Uterus (tissue), 3 donors: ENCODE measurements at regions not wholly inside any gene's neighbourhood (a gene's known extent, or its start where the extent isn't known, plus 50 kb on each side); places are given as distances from the start of the nearest gene placed in this dataset.

Source experiments
- DNase-seq, 2 donors: peaks; one replicate each; pipeline ENCODE4 v3.0.0-alpha.2; 2019 to 2020
- H3K27ac ChIP-seq, 2 donors: fragments of 200-600 bp; sonication (generic); 1 replicate in 1 of 2; 2 replicates in 1 of 2; pipeline ENCODE4 v1.5.1; 2016 to 2018
- H3K27me3 ChIP-seq, 2 donors: fragments of 200-600 bp; sonication (generic); one replicate each; pipeline ENCODE4 v1.5.1; 2018 to 2019; ENCODE audit warnings: control low read depth in 1 of 2
- H3K36me3 ChIP-seq, 2 donors: fragments of 200-600 bp; sonication (generic); one replicate each; pipeline ENCODE4 v1.5.1; 2019; ENCODE audit warnings: control low read depth in 1 of 2
- H3K4me1 ChIP-seq, 2 donors: fragments of 200-600 bp; sonication (generic); one replicate each; pipeline ENCODE4 v1.5.1; 2018 to 2019; ENCODE audit warnings: control low read depth in 1 of 2
- H3K4me3 ChIP-seq, 2 donors: fragments of 200-600 bp; sonication (generic); 1 replicate in 1 of 2; 2 replicates in 1 of 2; pipeline ENCODE4 v1.5.1; 2018 to 2019; ENCODE audit warnings: mild to moderate bottlenecking in 1 of 2
- H3K9me3 ChIP-seq, 2 donors: fragments of 200-600 bp; sonication (generic); one replicate each; pipeline ENCODE4 v1.5.1; 2019; ENCODE audit warnings: control low read depth in 1 of 2
- CTCF ChIP-seq, 4 experiments: fragments of 200-600 bp in 2 of 4; fragments of 450-650 bp in 2 of 4; sonication (generic) in 2 of 4; IDR thresholded peaks; one replicate each; pipeline ENCODE4 v1.5.1; 2016 to 2019; ENCODE audit warnings: antibody characterized with exemption in 4 of 4, mild to moderate bottlenecking in 2 of 4, moderate library complexity in 1 of 4
- POLR2A ChIP-seq, 2 donors: fragments of 450-650 bp; IDR thresholded peaks; one replicate each; pipeline ENCODE4 v1.6.1; 2016; ENCODE audit warnings: antibody characterized with exemption in 2 of 2, mild to moderate bottlenecking in 1 of 2, moderate library complexity in 1 of 2
- intact Hi-C: fragments of 100-400 bp; cut with DNase I; formaldehyde crosslinking; loops from one replicate; pipeline ENCODE4 v1.15.1; 2023; ENCODE audit warnings: low total_unique reads
- donor health status: DM: yes; HTN: yes; CAD: no.

- intact Hi-C loops, result no loop called here
- no peaks in the 10 kb centered on the region for H3K36me3 ChIP-seq
- no peak overlapping the region for H3K27ac ChIP-seq
- no peak overlapping the region for H3K4me3 ChIP-seq
- TF ChIP-seq POLR2A (IDR thresholded peaks at IDR 0.05), result no peak
- no peak for TF ChIP-seq CTCF (IDR thresholded peaks at IDR 0.05)
- no peak for DNase-seq
- H3K4me1 ChIP-seq, result no peaks in the 10 kb centered on the region
- no peaks in the 10 kb centered on the region for H3K9me3 ChIP-seq
- no peaks in the 10 kb centered on the region for H3K27me3 ChIP-seq
Observed at GRCh38 chrX:129145385-129145784, 377.9 kb downstream of the SMARCA1 start.

- H3K36me3 ChIP-seq, result no peaks in the 10 kb centered on the region
- no peak for DNase-seq
- no peak overlapping the region for H3K4me3 ChIP-seq
- intact Hi-C loops, result no loop called here
- H3K27me3 ChIP-seq, result no peaks in the 10 kb centered on the region
- TF ChIP-seq CTCF (IDR thresholded peaks at IDR 0.05) (no peak), POLR2A (IDR thresholded peaks at IDR 0.05) (no peak)
- no peaks in the 10 kb centered on the region for H3K4me1 ChIP-seq
- no peaks in the 10 kb centered on the region for H3K9me3 ChIP-seq
- H3K27ac ChIP-seq, result no peak overlapping the region
Observed at GRCh38 chrX:129144172-129145038, 378.9 kb downstream of the SMARCA1 start.

GRCh38 chrX:129139837-129140598, 383.3 kb downstream of the SMARCA1 start:
- H3K4me3 ChIP-seq, result no peak overlapping the region
- no peak overlapping the region for H3K27ac ChIP-seq
- intact Hi-C loops, result no loop called here
- TF ChIP-seq CTCF (IDR thresholded peaks at IDR 0.05), result no peak
- no peak for TF ChIP-seq POLR2A (IDR thresholded peaks at IDR 0.05)
- no peaks in the 10 kb centered on the region for H3K4me1 ChIP-seq
- no peaks in the 10 kb centered on the region for H3K27me3 ChIP-seq
- DNase-seq, result no peak
- H3K36me3 ChIP-seq, result no peaks in the 10 kb centered on the region
- H3K9me3 ChIP-seq, result no peaks in the 10 kb centered on the region

- H3K27me3 ChIP-seq, result no peaks in the 10 kb centered on the region
- no peak for TF ChIP-seq CTCF (IDR thresholded peaks at IDR 0.05)
- TF ChIP-seq POLR2A (IDR thresholded peaks at IDR 0.05), result no peak
- no peaks in the 10 kb centered on the region for H3K9me3 ChIP-seq
- no peak for DNase-seq
- no peaks in the 10 kb centered on the region for H3K36me3 ChIP-seq
- H3K4me3 ChIP-seq, result no peak overlapping the region
- intact Hi-C loops, result no loop called here
- no peaks in the 10 kb centered on the region for H3K4me1 ChIP-seq
- H3K27ac ChIP-seq, result no peak overlapping the region
Observed at GRCh38 chrX:129125122-129125914, 398.0 kb downstream of the SMARCA1 start.
